Gastrocnemius medialis (tissue), 4 donors: ENCODE measurements at regions not wholly inside any gene's neighbourhood (a gene's known extent, or its start where the extent isn't known, plus 50 kb on each side); places are given as distances from the start of the nearest gene placed in this dataset.

Source experiments
- ATAC-seq, 2 donors: fragments of 150-250 bp; one replicate each; pipeline ENCODE4 v1.9.1; 2016
- DNase-seq, 2 donors: peaks; one replicate each; pipeline ENCODE4 v3.0.0-alpha.2; 2019
- H3K27ac ChIP-seq, 4 donors: fragments of 200-600 bp; sonication (generic); 1 replicate in 1 of 4; 2 replicates in 3 of 4; pipeline ENCODE4 v1.5.1; 2016 to 2018; ENCODE audit warnings: mild to moderate bottlenecking in 2 of 4, moderate library complexity in 1 of 4
- H3K27me3 ChIP-seq, 3 donors: fragments of 200-600 bp; sonication (generic) in 2 of 3; 1 replicate in 1 of 3; 2 replicates in 2 of 3; pipeline versions ENCODE4 v1.5.1 to v1.6.0; 2016 to 2019; ENCODE audit warnings: mild to moderate bottlenecking in 1 of 3, moderate library complexity in 1 of 3
- H3K36me3 ChIP-seq, 2 donors: fragments of 200-600 bp; sonication (generic) in 1 of 2; one replicate each; pipeline ENCODE4 v1.5.1; 2017 to 2018
- H3K4me1 ChIP-seq, 2 donors: fragments of 200-600 bp; sonication (generic) in 1 of 2; one replicate each; pipeline ENCODE4 v1.5.1; 2016 to 2017; ENCODE audit warnings: mild to moderate bottlenecking in 2 of 2
- H3K4me3 ChIP-seq, 4 donors: fragments of 200-600 bp; sonication (generic) in 3 of 4; 1 replicate in 1 of 4; 2 replicates in 3 of 4; pipeline ENCODE4 v1.5.1; 2016 to 2019; ENCODE audit warnings: mild to moderate bottlenecking in 2 of 4
- H3K9me3 ChIP-seq, 3 donors: fragments of 200-600 bp; sonication (generic) in 2 of 3; 1 replicate in 1 of 3; 2 replicates in 2 of 3; pipeline ENCODE4 v1.5.1; 2016 to 2019
- CTCF ChIP-seq, 5 experiments: fragments of 450-650 bp in 3 of 5; fragments of 200-600 bp in 2 of 5; sonication (generic) in 2 of 5; IDR thresholded peaks in 4 of 5; conservative IDR thresholded peaks in 1 of 5; 1 replicate in 4 of 5; 2 replicates in 1 of 5; pipeline ENCODE4 v1.5.1; 2016 to 2019; ENCODE audit warnings: antibody characterized with exemption in 5 of 5, mild to moderate bottlenecking in 3 of 5, moderate library complexity in 3 of 5
- POLR2A ChIP-seq, 2 donors: fragments of 450-650 bp; IDR thresholded peaks; one replicate each; pipeline ENCODE4 v1.6.1; 2017; ENCODE audit warnings: antibody characterized with exemption in 2 of 2, mild to moderate bottlenecking in 2 of 2, moderate library complexity in 2 of 2
- in situ Hi-C, 4 donors: fragments of 200-750 bp; cut with MboI; loops; one replicate each; pipeline versions ENCODE4 v1.15.0 to v1.8.0; 2017; ENCODE audit warnings: low sequenced_read_pairs in 4 of 4
- intact Hi-C: fragments of 100-400 bp; cut with DNase I; formaldehyde crosslinking; loops from one replicate; pipeline ENCODE4 v1.15.1; 2023; ENCODE audit warnings: low total_unique reads

GRCh38 chr4:63894161-63894560 is 515.1 kb downstream of the TECRL start:
- H3K27ac ChIP-seq = no peak overlapping the region
- in situ Hi-C loops (no loop called here), intact Hi-C loops (no loop called here)
- DNase-seq = no peak
- no peak for ATAC-seq
- no peaks in the 10 kb centered on the region for H3K9me3 ChIP-seq
- no peak overlapping the region for H3K4me3 ChIP-seq
- no peaks in the 10 kb centered on the region for H3K4me1 ChIP-seq
- H3K36me3 ChIP-seq = no peaks in the 10 kb centered on the region
- no peak for TF ChIP-seq CTCF (IDR thresholded peaks at IDR 0.05 in 4 of 5, conservative IDR thresholded peaks at IDR 0.05 in 1 of 5)
- no peak for TF ChIP-seq POLR2A (IDR thresholded peaks at IDR 0.05)
- H3K27me3 ChIP-seq = no peaks in the 10 kb centered on the region

- H3K27ac ChIP-seq = no peak overlapping the region
- H3K4me1 ChIP-seq = no peaks in the 10 kb centered on the region
- no peak overlapping the region for H3K4me3 ChIP-seq
- H3K9me3 ChIP-seq = no peaks in the 10 kb centered on the region
- no peaks in the 10 kb centered on the region for H3K27me3 ChIP-seq
- intact Hi-C loops (no loop called here), in situ Hi-C loops (no loop called here)
- H3K36me3 ChIP-seq = no peaks in the 10 kb centered on the region
- ATAC-seq (no peak), DNase-seq (no peak)
- TF ChIP-seq CTCF (IDR thresholded peaks at IDR 0.05 in 4 of 5, conservative IDR thresholded peaks at IDR 0.05 in 1 of 5) (no peak), POLR2A (IDR thresholded peaks at IDR 0.05) (no peak)
These were observed 539.9 kb downstream of the TECRL start for GRCh38 chr4:63869370-63869769.

- intact Hi-C loops = no loop called here
- Histone ChIP-seq H3K27ac (no peak overlapping the region), H3K27me3 (no peaks in the 10 kb centered on the region), H3K9me3 (no peaks in the 10 kb centered on the region), H3K36me3 (no peaks in the 10 kb centered on the region), H3K4me1 (no peaks in the 10 kb centered on the region), H3K4me3 (no peak overlapping the region)
- in situ Hi-C loops = no loop called here
- TF ChIP-seq POLR2A (IDR thresholded peaks at IDR 0.05) = no peak
- no peak for TF ChIP-seq CTCF (IDR thresholded peaks at IDR 0.05 in 4 of 5, conservative IDR thresholded peaks at IDR 0.05 in 1 of 5)
- no peak for ATAC-seq
- no peak for DNase-seq
These were observed 557.8 kb downstream of the TECRL start for GRCh38 chr4:63851496-63851895.

- in situ Hi-C loops (no loop called here), intact Hi-C loops (no loop called here)
- no peak overlapping the region for H3K4me3 ChIP-seq
- H3K36me3 ChIP-seq = no peaks in the 10 kb centered on the region
- H3K27me3 ChIP-seq = no peaks in the 10 kb centered on the region
- no peak for TF ChIP-seq POLR2A (IDR thresholded peaks at IDR 0.05)
- no peak for TF ChIP-seq CTCF (IDR thresholded peaks at IDR 0.05 in 4 of 5, conservative IDR thresholded peaks at IDR 0.05 in 1 of 5)
- no peak overlapping the region for H3K27ac ChIP-seq
- DNase-seq = no peak
- no peaks in the 10 kb centered on the region for H3K4me1 ChIP-seq
- ATAC-seq = no peak
- no peaks in the 10 kb centered on the region for H3K9me3 ChIP-seq
These were observed 568.0 kb downstream of the TECRL start for GRCh38 chr4:63841266-63841665.

- ATAC-seq = no peak
These were observed 577.6 kb downstream of the TECRL start for GRCh38 chr4:63831590-63832155.

More at GRCh38 chr4:63831590-63832155, 577.6 kb downstream of the TECRL start:
- no peak for DNase-seq
- H3K36me3 ChIP-seq = no peaks in the 10 kb centered on the region
- intact Hi-C loops = no loop called here
- H3K4me1 ChIP-seq = no peaks in the 10 kb centered on the region
- no peak overlapping the region for H3K27ac ChIP-seq
- H3K4me3 ChIP-seq = no peak overlapping the region
- TF ChIP-seq CTCF (IDR thresholded peaks at IDR 0.05 in 4 of 5, conservative IDR thresholded peaks at IDR 0.05 in 1 of 5) (no peak), POLR2A (IDR thresholded peaks at IDR 0.05) (no peak)
- no peaks in the 10 kb centered on the region for H3K27me3 ChIP-seq
- in situ Hi-C loops = no loop called here
- H3K9me3 ChIP-seq = no peaks in the 10 kb centered on the region
